H9 (cell line): ENCODE measurements at regions not wholly inside any gene's neighbourhood (a gene's known extent, or its start where the extent isn't known, plus 50 kb on each side); places are given as distances from the start of the nearest gene placed in this dataset.

Source experiments
- DNase-seq: peaks from one replicate; pipeline ENCODE4 v3.0.0-alpha.2; 2017
- H2AFZ ChIP-seq: one replicate; pipeline ENCODE4 v1.6.1; 2013; ENCODE audit warnings: mild to moderate bottlenecking, low read length, control low read depth, moderate library complexity
- H2AK5ac ChIP-seq: 2 replicates; pipeline ENCODE4 v1.6.1; 2013; ENCODE audit warnings: low read length, control low read depth, mixed read lengths; ENCODE audit not compliant: insufficient read length
- H2BK120ac ChIP-seq: one replicate; pipeline ENCODE4 v1.6.1; 2013; ENCODE audit warnings: low read depth, mild to moderate bottlenecking, low read length, control low read depth, inconsistent platforms; ENCODE audit not compliant: poor library complexity, severe bottlenecking
- H2BK12ac ChIP-seq: 2 replicates; pipeline ENCODE4 v1.6.1; 2013; ENCODE audit warnings: low read length, control low read depth, mixed read lengths, low read depth; ENCODE audit not compliant: insufficient read length
- H2BK15ac ChIP-seq: 2 replicates; pipeline ENCODE4 v1.6.1; 2013; ENCODE audit warnings: low read depth, low read length, control low read depth
- H2BK20ac ChIP-seq: one replicate; pipeline ENCODE4 v1.6.1; 2013; ENCODE audit warnings: low read depth, mild to moderate bottlenecking, low read length, control low read depth, inconsistent platforms; ENCODE audit not compliant: poor library complexity, severe bottlenecking
- H2BK5ac ChIP-seq: 2 replicates; pipeline ENCODE4 v1.6.1; 2013; ENCODE audit warnings: low read length, control low read depth, mixed read lengths; ENCODE audit not compliant: insufficient read length
- H3K14ac ChIP-seq: 2 replicates; pipeline ENCODE4 v1.6.1; 2013; ENCODE audit warnings: low read length, control low read depth; ENCODE audit not compliant: insufficient read depth
- H3K18ac ChIP-seq: 2 replicates; pipeline ENCODE4 v1.6.1; 2013; ENCODE audit warnings: low read depth, mild to moderate bottlenecking, mixed read lengths, low read length, control low read depth; ENCODE audit not compliant: insufficient read length
- H3K23ac ChIP-seq: 2 replicates; pipeline ENCODE4 v1.6.1; 2013; ENCODE audit warnings: low read length, control low read depth, mixed read lengths, low read depth; ENCODE audit not compliant: insufficient read length
- H3K23me2 ChIP-seq: 2 replicates; pipeline ENCODE4 v1.6.1; 2013; ENCODE audit warnings: low read depth, mild to moderate bottlenecking, mixed read lengths, low read length, control low read depth; ENCODE audit not compliant: insufficient read length, poor library complexity, severe bottlenecking
- H3K27ac ChIP-seq: 2 replicates; pipeline ENCODE4 v1.5.1; 2013; ENCODE audit warnings: low read length, control low read depth, mixed read lengths, low read depth; ENCODE audit not compliant: insufficient read length
- H3K27me3 ChIP-seq: 2 replicates; pipeline ENCODE4 v1.6.1; 2013; ENCODE audit warnings: low read length, control low read depth, inconsistent platforms; ENCODE audit not compliant: insufficient read depth
- H3K4ac ChIP-seq: 2 replicates; pipeline ENCODE4 v1.6.1; 2013; ENCODE audit warnings: low read depth, mild to moderate bottlenecking, control low read depth, inconsistent platforms, low read length, moderate library complexity
- H3K4me1 ChIP-seq: 2 replicates; pipeline ENCODE4 v1.6.1; 2013; ENCODE audit warnings: low read length, control low read depth, inconsistent platforms; ENCODE audit not compliant: insufficient read depth
- H3K4me2 ChIP-seq: 2 replicates; pipeline ENCODE4 v1.6.1; 2013; ENCODE audit warnings: low read length, control low read depth, mixed read lengths; ENCODE audit not compliant: insufficient read length, insufficient read depth
- H3K56ac ChIP-seq: 2 replicates; pipeline ENCODE4 v1.6.1; 2013; ENCODE audit warnings: low read depth, mild to moderate bottlenecking, mixed read lengths, low read length, control low read depth; ENCODE audit not compliant: insufficient read length
- H3K79me1 ChIP-seq: 2 replicates; pipeline ENCODE4 v1.6.1; 2013; ENCODE audit warnings: low read depth, mild to moderate bottlenecking, moderate library complexity, low read length, control low read depth, inconsistent platforms; ENCODE audit not compliant: insufficient read depth, poor library complexity, severe bottlenecking
- H3K79me2 ChIP-seq: 2 replicates; pipeline ENCODE4 v1.6.1; 2013; ENCODE audit warnings: low read length, control low read depth, inconsistent platforms; ENCODE audit not compliant: insufficient read depth
- H3K9ac ChIP-seq: 2 replicates; pipeline ENCODE4 v1.6.1; 2013; ENCODE audit warnings: low read length, control low read depth, mixed read lengths; ENCODE audit not compliant: insufficient read length; ENCODE audit errors: extremely low read depth
- H3K9me3 ChIP-seq: one replicate; pipeline ENCODE4 v1.6.1; 2013; ENCODE audit warnings: low read depth, low read length, inconsistent platforms; ENCODE audit not compliant: control insufficient read depth
- H3T11ph ChIP-seq: one replicate; pipeline ENCODE4 v1.6.1; 2013; ENCODE audit warnings: mild to moderate bottlenecking, low read length, control low read depth, inconsistent platforms
- H4K20me1 ChIP-seq: one replicate; pipeline ENCODE4 v1.6.1; 2013; ENCODE audit not compliant: control insufficient read depth, insufficient read length, insufficient read depth
- H4K5ac ChIP-seq: 2 replicates; pipeline ENCODE4 v1.6.1; 2013; ENCODE audit warnings: low read depth, mild to moderate bottlenecking, mixed read lengths, low read length, control low read depth; ENCODE audit not compliant: insufficient read length
- H4K8ac ChIP-seq: replicated peaks from 2 replicates; pipeline ENCODE4 v1.6.1; 2013; ENCODE audit warnings: low read length, control low read depth, mixed read lengths, low read depth; ENCODE audit not compliant: insufficient read length
- H4K91ac ChIP-seq: 2 replicates; pipeline ENCODE4 v1.6.1; 2013; ENCODE audit warnings: low read depth, mild to moderate bottlenecking, moderate library complexity, mixed read lengths, low read length, control low read depth; ENCODE audit not compliant: insufficient read length
- H3K27ac Mint-ChIP-seq, 3 experiments: 2 replicates in 2 of 3; 3 replicates in 1 of 3; pipeline ENCODE4 v1.8.0; 2020 to 2021; ENCODE audit warnings: mixed read lengths in 3 of 3, mild to moderate bottlenecking in 1 of 3, moderate library complexity in 1 of 3
- H3K27me3 Mint-ChIP-seq: 2 replicates; pipeline ENCODE4 v1.8.0; 2021; ENCODE audit warnings: low read depth, mild to moderate bottlenecking, moderate library complexity, mixed read lengths
- H3K36me3 Mint-ChIP-seq, 3 experiments: 2 replicates in 2 of 3; 3 replicates in 1 of 3; pipeline ENCODE4 v1.8.0; 2020 to 2021; ENCODE audit warnings: low read depth in 3 of 3, mixed read lengths in 3 of 3; ENCODE audit not compliant: insufficient read depth in 1 of 3
- H3K4me1 Mint-ChIP-seq, 2 experiments: 2 replicates each; pipeline ENCODE4 v1.8.0; 2020; ENCODE audit warnings: mixed read lengths in 2 of 2
- H3K4me3 Mint-ChIP-seq, 2 experiments: 2 replicates in 1 of 2; 3 replicates in 1 of 2; pipeline ENCODE4 v1.8.0; 2020 to 2021; ENCODE audit warnings: mild to moderate bottlenecking in 2 of 2, mixed read lengths in 2 of 2, moderate library complexity in 1 of 2
- H3K9me3 Mint-ChIP-seq, 2 experiments: 2 replicates in 1 of 2; 3 replicates in 1 of 2; pipeline ENCODE4 v1.8.0; 2020; ENCODE audit warnings: mild to moderate bottlenecking in 2 of 2, mixed read lengths in 2 of 2, moderate library complexity in 1 of 2
- CTCF ChIP-seq: fragments of 200-600 bp; sonication (generic); conservative IDR thresholded peaks from 3 replicates; pipeline ENCODE4 v1.8.0; 2021; ENCODE audit warnings: antibody characterized with exemption, mild to moderate bottlenecking
- WGBS: extraction: QIAGEN DNeasy Blood & Tissue Kit; methylation state at CpG from one replicate; pipeline ENCODE4 v1.1.7; 2013; ENCODE audit warnings: missing lambda C conversion rate, low lambda C conversion rate, mixed read lengths; ENCODE audit not compliant: insufficient read length; ENCODE audit errors: extremely low coverage; 5-methylcytosine and 5-hydroxymethylcytosine counted together

DNA sequence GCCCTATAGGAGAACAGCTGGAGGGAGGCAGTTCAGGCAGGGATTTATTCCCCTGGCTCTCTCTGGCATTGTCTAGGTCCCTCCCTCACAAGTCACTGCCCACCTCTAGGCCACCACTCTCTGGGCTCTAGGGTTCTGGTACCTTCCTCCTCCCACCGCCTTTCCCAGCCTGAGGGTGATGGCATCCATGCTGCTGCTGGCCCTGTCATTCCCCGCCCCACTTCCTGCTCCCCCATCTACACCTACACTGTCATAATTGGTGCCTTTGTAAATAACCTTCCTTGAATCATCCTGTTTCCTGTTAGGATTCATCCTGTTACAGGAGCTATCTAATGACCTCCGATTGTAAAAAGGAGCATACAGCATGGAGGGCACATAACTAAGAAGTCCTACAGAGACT, 303.3 kb upstream of the COBL start:
- Histone ChIP-seq H4K20me1 (no peaks in the 10 kb centered on the region), H2BK12ac (no peak overlapping the region), H3K56ac (no peak overlapping the region), H3K79me2 (no peaks in the 10 kb centered on the region), H3K9me3 (no peaks in the 10 kb centered on the region), H3K79me1 (no peaks in the 10 kb centered on the region), H3K27ac (no peak overlapping the region), H3K4ac (no peak overlapping the region), H3T11ph (no peak overlapping the region), H4K5ac (no peak overlapping the region), H3K4me2 (no peak overlapping the region), H2AFZ (no peak overlapping the region), H3K23me2 (no peaks in the 10 kb centered on the region), H2BK20ac (no peak overlapping the region), H4K91ac (no peak overlapping the region), H3K14ac (no peak overlapping the region), H4K8ac (no peak overlapping the region), H3K18ac (no peak overlapping the region), H2BK120ac (no peak overlapping the region), H3K9ac (no peak overlapping the region), H3K4me1 (no peaks in the 10 kb centered on the region; the same call in 1 of the 2 replicates), H2BK15ac (no peak overlapping the region), H2AK5ac (no peak overlapping the region), H3K23ac (no peak overlapping the region), H3K27me3 (no peaks in the 10 kb centered on the region), H2BK5ac (no peak overlapping the region)
- TF ChIP-seq CTCF: no peak
- H3K4me1 Mint-ChIP-seq: peaks cover 8 to 11% of the 10 kb centered on the region in 2 experiments
- WGBS: no CpG with 5 or more reads among the region's 3 CpGs
- 0 out of 7 replicates have a peak overlapping the region, but pooled peaks of 1 of the 3 experiments have one; percentile 7 for H3K27ac Mint-ChIP-seq
- H3K9me3 Mint-ChIP-seq: peaks cover 12 to 24% of the 10 kb centered on the region in 2 experiments; a peak in 4 of 5 replicates
- H3K36me3 Mint-ChIP-seq: peaks cover 10 to 12% (median 12%) of the 10 kb centered on the region in 3 experiments
- DNase-seq: no peak
- H3K27me3 Mint-ChIP-seq: no peaks in the 10 kb centered on the region; the same call in 1 of the 2 replicates
- H3K4me3 Mint-ChIP-seq: no peak overlapping the region
